Erythroblast (primary cell): ENCODE measurements at regions not wholly inside any gene's neighbourhood (a gene's known extent, or its start where the extent isn't known, plus 50 kb on each side); places are given as distances from the start of the nearest gene placed in this dataset.

ENCODE experiments used
- DNase-seq, 2 experiments: peaks; one replicate each; lab custom pipeline; 2025; lab: John Stamatoyannopoulos, UW
- GATA1 ChIP-seq: IDR thresholded peaks from 2 replicates; pipeline ENCODE4 v1.6.1; 2011; ENCODE audit warnings: low read depth, mild to moderate bottlenecking, control low read depth, low read length, moderate library complexity
- POLR2A ChIP-seq: IDR thresholded peaks from 2 replicates; pipeline ENCODE4 v1.6.1; 2011; ENCODE audit warnings: mild to moderate bottlenecking, low read length

GRCh38 chr10:130810856-130811255, 500.7 kb downstream of the TCERG1L start:
- DNase-seq = no peak
- TF ChIP-seq GATA1 (no peak), POLR2A (no peak)

DNA sequence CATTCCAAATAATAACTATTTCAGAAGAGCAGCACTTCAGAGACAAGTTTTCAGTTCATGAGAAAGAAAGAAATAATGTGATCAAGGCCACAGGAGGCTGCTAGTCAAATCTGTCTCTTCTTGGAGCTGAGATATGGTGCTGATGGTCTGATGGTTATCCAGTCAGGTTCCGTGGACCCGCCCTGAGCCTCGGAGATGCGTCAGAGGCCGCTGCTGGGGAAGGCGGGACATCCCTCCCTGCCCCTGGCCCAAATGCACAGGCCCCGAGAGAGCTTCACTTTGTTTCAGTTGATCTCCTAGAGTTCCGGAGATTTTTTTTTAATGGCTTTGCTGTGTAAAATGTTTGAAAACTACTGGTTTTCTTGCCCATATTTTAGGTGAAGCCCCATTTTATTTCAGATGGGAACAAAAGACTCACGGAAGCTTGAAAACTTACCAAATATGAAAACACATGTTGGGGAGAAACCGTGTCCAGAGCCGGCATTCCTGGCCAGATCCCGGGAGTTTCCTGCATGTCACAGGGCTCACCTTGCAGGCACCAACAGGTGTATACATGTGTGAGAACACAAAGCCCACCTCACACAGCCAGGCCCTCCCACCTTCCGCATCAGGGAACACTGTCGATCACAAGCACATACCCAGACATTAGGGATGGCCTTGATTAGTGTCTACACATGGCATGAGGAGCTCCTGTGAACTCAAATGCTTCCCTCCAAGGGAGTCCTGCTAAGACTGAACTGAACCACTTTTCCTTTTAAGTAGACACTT, 499.0 kb downstream of the TCERG1L start:
- no peak for DNase-seq
- TF ChIP-seq POLR2A (no peak), GATA1 (no peak)

DNA sequence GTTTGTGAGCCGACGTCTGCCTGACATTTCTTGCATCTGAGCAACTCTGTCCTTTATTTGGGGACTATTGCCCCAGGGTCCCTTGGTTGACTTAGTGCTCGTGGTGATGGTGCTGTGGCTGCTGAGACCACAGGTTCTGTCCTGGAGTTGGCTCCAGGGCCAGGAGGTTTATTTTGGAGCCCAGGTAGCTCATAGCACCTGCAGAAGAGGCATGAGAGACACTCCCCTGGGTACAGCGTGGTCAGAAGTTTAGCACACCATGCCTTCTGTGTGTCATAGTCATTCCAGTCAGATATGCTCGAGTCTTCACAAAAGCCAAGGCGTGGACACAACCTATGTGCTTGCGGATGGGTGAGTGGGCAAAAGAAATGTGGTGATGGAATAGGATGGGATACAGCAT, 496.9 kb downstream of the TCERG1L start:
- TF ChIP-seq POLR2A (no peak), GATA1 (no peak)
- no peak for DNase-seq

- TF ChIP-seq GATA1 (no peak), POLR2A (no peak)
These were observed 495.2 kb downstream of the TCERG1L start for GRCh38 chr10:130816116-130816901.

DNA sequence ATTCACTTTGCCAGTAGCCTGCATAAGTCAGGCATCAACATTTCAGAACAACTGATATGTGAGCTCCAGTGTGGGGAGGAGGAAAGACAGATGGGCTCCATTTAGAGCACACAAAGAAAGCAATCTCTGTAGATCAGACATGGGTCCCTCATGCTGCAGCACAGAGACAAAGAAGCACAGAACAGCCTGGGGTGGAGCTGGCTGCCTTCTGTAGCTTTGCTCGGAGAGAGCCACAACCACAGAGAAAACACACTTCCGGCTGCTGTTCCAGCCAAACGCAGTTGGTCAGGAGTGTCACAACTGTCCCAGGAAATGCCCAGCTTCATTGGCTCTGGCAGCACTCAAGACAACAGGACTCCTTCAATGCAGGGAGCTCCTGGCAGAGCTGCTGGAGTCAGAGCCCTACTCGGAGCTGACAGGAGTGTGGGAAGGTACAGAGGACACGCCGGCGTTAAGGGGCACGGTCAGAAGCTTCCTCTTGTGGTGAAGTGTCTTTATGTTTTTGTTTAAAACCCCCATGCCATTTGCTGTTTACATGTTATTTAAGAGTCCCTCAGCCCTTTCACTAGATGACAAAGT, 494.4 kb downstream of the TCERG1L start:
- no peak for TF ChIP-seq GATA1
- no peak for DNase-seq

More at GRCh38 chr10:130816116-130816901, 495.2 kb downstream of the TCERG1L start:
- DNase-seq = no peak

DNA sequence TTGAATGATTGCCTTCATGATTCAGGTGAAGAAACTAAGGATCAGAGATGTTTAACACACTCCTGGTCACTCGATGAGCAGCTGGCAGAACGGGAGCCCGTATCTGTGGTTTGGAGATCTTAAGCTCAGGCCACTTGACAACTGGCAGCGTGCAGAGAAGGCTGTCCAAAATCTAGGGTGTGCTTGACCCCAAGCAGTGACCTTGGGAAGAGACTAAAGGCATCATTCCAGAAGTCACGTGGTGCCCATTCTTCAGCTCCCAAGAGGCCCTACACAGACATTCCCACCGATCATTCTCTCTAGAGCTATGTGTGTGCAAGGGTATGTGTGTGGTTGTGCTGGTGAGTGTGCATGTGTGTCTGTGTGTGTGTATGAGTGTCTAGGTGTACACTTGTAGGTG, 493.8 kb downstream of the TCERG1L start:
- TF ChIP-seq GATA1 (no peak), POLR2A (no peak)
- DNase-seq = no peak

DNA sequence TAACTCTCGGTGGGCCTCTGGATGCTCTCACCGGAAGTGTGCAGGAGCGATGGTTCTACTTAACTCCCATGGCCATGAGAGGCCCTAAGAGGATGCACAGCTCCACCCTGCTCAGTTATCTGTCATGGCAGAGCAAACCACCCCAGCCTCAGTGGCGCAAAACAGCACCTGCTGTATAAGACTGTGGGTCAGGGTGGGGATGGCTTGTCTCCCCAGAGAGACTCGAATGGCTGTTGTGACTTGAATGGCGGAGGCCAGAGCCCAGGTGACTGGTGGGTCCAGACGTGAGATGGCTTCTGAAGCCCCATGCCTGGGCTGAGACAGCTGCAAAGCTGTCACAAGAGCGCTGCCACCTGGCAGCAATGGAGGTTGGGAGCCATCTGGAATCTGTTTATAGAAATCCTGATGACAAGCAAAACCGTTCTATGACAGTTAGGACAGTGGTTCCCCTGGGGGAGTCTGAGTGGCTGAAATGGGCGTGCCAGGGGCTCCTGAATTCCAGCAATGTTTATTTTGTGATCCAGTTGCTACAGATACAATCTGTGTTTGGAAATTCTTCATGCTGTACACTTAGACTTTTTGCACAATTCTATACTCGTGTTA, 490.5 kb downstream of the TCERG1L start:
- TF ChIP-seq POLR2A (no peak), GATA1 (no peak)
- DNase-seq = no peak

GRCh38 chr10:130824230-130825014, 487.1 kb downstream of the TCERG1L start:
- DNase-seq = no peak
- TF ChIP-seq GATA1 = no peak
- no peak for TF ChIP-seq POLR2A

- DNase-seq = no peak
- no peak for TF ChIP-seq GATA1
- TF ChIP-seq POLR2A = no peak
These were observed 477.9 kb downstream of the TCERG1L start for GRCh38 chr10:130833596-130833995.

DNA sequence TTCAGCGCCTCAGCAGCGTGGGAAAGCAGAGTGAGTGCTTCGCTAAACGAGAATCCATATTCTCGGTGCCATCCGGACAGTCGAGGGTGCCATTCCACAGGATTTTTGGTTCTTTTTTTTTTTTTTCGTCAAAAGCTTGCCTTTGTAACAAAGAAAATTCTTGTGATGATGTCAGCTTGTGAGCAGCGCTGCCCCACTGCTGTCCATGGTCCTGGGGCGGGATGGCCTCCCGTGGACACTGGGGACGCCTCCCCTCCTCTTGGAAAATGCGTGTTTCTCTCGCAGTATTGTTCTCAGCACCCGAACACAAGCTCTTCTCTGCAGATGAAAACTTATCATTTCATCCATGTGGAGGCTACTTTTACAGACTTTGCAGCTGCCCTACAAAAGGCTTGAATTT, 477.4 kb downstream of the TCERG1L start:
- no peak for DNase-seq
- TF ChIP-seq GATA1 (no peak), POLR2A (no peak)

GRCh38 chr10:130834573-130834972, 476.9 kb downstream of the TCERG1L start:
- TF ChIP-seq POLR2A (no peak), GATA1 (no peak)
- no peak for DNase-seq

DNA sequence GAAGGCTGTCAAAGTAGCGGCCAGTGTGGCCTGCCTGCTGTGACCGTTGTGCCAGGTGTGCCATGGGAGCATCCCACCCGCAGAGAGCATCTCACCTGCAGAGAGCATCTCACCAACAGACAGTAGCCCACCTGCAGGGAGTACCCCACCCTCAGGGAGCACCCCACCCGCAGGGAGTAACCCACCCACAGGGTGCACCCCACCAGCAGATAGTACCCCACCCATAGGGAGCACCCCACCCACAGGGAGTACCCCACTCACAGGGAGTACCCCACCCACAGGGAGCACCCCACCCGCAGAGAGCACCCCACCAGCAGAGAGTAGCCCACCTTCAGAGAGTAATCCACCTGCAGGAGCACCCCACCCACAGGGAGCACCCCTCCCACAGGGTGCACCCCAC, 476.5 kb downstream of the TCERG1L start:
- no peak for DNase-seq
- TF ChIP-seq POLR2A (no peak), GATA1 (no peak)

DNA sequence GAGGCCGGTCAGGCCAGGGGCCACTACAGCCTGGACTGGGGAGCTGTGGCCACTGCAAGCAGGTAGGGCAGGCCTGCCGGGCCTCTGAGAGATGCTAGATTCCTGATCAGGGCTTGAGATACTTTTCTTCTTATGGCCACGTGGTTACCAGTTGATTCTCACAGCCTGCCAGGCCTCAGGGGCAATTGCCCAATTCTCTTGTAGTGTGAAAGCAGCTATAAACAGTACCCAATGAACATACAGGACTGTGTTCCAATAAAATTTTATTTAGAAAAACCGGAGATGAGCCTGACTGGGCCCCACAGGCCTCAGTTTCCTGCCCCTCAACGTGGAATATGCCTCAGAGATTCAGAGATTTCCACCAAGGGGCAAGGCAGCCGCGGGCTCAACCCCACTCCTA, 475.2 kb downstream of the TCERG1L start:
- TF ChIP-seq GATA1 = no peak
- no peak for TF ChIP-seq POLR2A
- no peak for DNase-seq
